Keratinocyte (primary cell): ENCODE measurements at regions not wholly inside any gene's neighbourhood (a gene's known extent, or its start where the extent isn't known, plus 50 kb on each side); places are given as distances from the start of the nearest gene placed in this dataset.

Experiments
- DNase-seq: peaks from one replicate; pipeline ENCODE4 v3.0.0-alpha.2; 2011; ENCODE audit warnings: low read depth, missing footprints, low spot score
- FAIRE-seq: peaks from 2 replicates; lab custom pipeline; 2011; peaks lifted over from hg19 to GRCh38; lab: Jason Lieb, UNC
- H2AFZ ChIP-seq: 2 replicates; pipeline ENCODE4 v1.6.0; 2012; ENCODE audit warnings: low read length, control low read depth, inconsistent platforms; ENCODE audit not compliant: control insufficient read depth
- H3K27ac ChIP-seq: 2 replicates; pipeline ENCODE4 v1.5.1; 2011; ENCODE audit warnings: low read length; ENCODE audit not compliant: control insufficient read depth, insufficient read depth
- H3K27me3 ChIP-seq: 3 replicates; pipeline ENCODE4 v1.6.0; 2011; ENCODE audit warnings: low read length; ENCODE audit not compliant: control insufficient read depth, insufficient read depth; ENCODE audit errors: extremely low read depth
- H3K36me3 ChIP-seq, 2 experiments: 2 replicates in 1 of 2; 3 replicates in 1 of 2; pipeline ENCODE4 v1.5.1; 2011; ENCODE audit warnings: low read length in 2 of 2, mild to moderate bottlenecking in 1 of 2; ENCODE audit not compliant: control insufficient read depth in 2 of 2, insufficient read depth in 2 of 2; ENCODE audit errors: extremely low read depth in 1 of 2
- H3K4me1 ChIP-seq: 3 replicates; pipeline ENCODE4 v1.5.1; 2011; ENCODE audit warnings: low read length; ENCODE audit not compliant: control insufficient read depth, insufficient read depth; ENCODE audit errors: extremely low read depth
- H3K4me2 ChIP-seq: 3 replicates; pipeline ENCODE4 v1.6.0; 2011; ENCODE audit warnings: low read depth, low read length; ENCODE audit not compliant: control insufficient read depth, insufficient read depth; ENCODE audit errors: extremely low read depth
- H3K4me3 ChIP-seq, 3 experiments: fragments of 200-600 bp in 1 of 3; sonication (generic) in 1 of 3; 2 replicates in 2 of 3; 3 replicates in 1 of 3; pipeline ENCODE4 v1.5.1; 2011 to 2016; ENCODE audit warnings: low read length in 3 of 3, mild to moderate bottlenecking in 3 of 3, control low read depth in 2 of 3, inconsistent platforms in 1 of 3, low read depth in 1 of 3, mixed read lengths in 1 of 3, mixed run types in 1 of 3, moderate library complexity in 1 of 3; ENCODE audit not compliant: control insufficient read depth in 2 of 3, insufficient read depth in 2 of 3; ENCODE audit errors: extremely low read depth in 1 of 3
- H3K79me2 ChIP-seq: 2 replicates; pipeline ENCODE4 v1.6.0; 2012; ENCODE audit warnings: low read length; ENCODE audit not compliant: control insufficient read depth, insufficient read depth
- H3K9ac ChIP-seq: 3 replicates; pipeline ENCODE4 v1.6.0; 2011; ENCODE audit warnings: low read length; ENCODE audit not compliant: control insufficient read depth, insufficient read depth; ENCODE audit errors: extremely low read depth
- H3K9me1 ChIP-seq: 3 replicates; pipeline ENCODE4 v1.6.0; 2011; ENCODE audit warnings: low read length; ENCODE audit not compliant: control insufficient read depth, insufficient read depth; ENCODE audit errors: extremely low read depth
- H3K9me3 ChIP-seq: 2 replicates; pipeline ENCODE4 v1.5.1; 2012; ENCODE audit warnings: low read depth, low read length; ENCODE audit not compliant: control insufficient read depth
- H4K20me1 ChIP-seq: 3 replicates; pipeline ENCODE4 v1.6.0; 2011; ENCODE audit warnings: low read length; ENCODE audit not compliant: control insufficient read depth, insufficient read depth; ENCODE audit errors: extremely low read depth
- EZH2 ChIP-seq: IDR thresholded peaks from one replicate; pipeline ENCODE4 v1.6.1; 2012; ENCODE audit warnings: inconsistent platforms, mild to moderate bottlenecking, low read length, moderate library complexity
- dilution Hi-C: fragments of 300-500 bp; cut with MboI; formaldehyde crosslinking; loops from one replicate; pipeline ENCODE4 v1.7.0; 2020; ENCODE audit warnings: low sequenced_read_pairs; ENCODE audit not compliant: extremely low pct_ligation_motif_present
- TF ChIP-seq, protein P1 (sequence below), 3 experiments: IDR thresholded peaks in 1 of 3; conservative IDR thresholded peaks in 1 of 3; optimal IDR thresholded peaks in 1 of 3; 2 replicates in 2 of 3; 3 replicates in 1 of 3; pipeline versions ENCODE3 to v1.5.1; 2011; ENCODE audit warnings: low read length in 3 of 3, mild to moderate bottlenecking in 3 of 3, moderate library complexity in 2 of 3, control low read depth in 1 of 3, inconsistent platforms in 1 of 3; ENCODE audit not compliant: insufficient read depth in 2 of 3; ENCODE audit errors: extremely low read depth in 1 of 3

DNA sequence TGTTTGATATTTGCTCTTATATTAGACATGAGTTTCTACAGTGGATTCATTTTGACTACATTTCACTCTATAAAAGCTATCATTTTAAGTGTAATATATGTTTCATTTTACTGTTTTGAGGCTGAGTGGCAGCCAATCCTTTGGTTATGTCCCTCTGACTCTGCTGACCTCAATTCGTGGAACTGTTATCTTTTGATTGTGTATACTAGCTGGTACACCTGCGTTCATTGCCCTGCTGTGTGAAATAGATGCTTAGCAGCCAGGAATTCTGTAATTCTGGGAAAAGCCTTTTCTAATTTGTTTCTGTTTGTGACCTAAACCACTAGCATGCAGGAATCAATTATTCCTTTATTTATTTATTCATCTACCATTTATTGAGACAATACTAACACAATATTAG lies 269.4 kb upstream of the CT83 start:
- no peaks in the 10 kb centered on the region for H3K9me1 ChIP-seq
- no peak overlapping the region for H3K9ac ChIP-seq
- FAIRE-seq, result no peak
- no peak for DNase-seq
- H3K27ac ChIP-seq, result no peak overlapping the region
- dilution Hi-C loops, result no loop called here
- H3K4me3 ChIP-seq, result no peak overlapping the region
- no peaks in the 10 kb centered on the region for H3K9me3 ChIP-seq
- H3K4me1 ChIP-seq, result no peaks in the 10 kb centered on the region
- H3K4me2 ChIP-seq, result no peak overlapping the region
- H3K36me3 ChIP-seq, result no peaks in the 10 kb centered on the region
- H2AFZ ChIP-seq, result no peak overlapping the region
- H3K79me2 ChIP-seq, result no peaks in the 10 kb centered on the region
- no peaks in the 10 kb centered on the region for H4K20me1 ChIP-seq
- no peak for TF ChIP-seq EZH2
- TF ChIP-seq, protein P1, sequence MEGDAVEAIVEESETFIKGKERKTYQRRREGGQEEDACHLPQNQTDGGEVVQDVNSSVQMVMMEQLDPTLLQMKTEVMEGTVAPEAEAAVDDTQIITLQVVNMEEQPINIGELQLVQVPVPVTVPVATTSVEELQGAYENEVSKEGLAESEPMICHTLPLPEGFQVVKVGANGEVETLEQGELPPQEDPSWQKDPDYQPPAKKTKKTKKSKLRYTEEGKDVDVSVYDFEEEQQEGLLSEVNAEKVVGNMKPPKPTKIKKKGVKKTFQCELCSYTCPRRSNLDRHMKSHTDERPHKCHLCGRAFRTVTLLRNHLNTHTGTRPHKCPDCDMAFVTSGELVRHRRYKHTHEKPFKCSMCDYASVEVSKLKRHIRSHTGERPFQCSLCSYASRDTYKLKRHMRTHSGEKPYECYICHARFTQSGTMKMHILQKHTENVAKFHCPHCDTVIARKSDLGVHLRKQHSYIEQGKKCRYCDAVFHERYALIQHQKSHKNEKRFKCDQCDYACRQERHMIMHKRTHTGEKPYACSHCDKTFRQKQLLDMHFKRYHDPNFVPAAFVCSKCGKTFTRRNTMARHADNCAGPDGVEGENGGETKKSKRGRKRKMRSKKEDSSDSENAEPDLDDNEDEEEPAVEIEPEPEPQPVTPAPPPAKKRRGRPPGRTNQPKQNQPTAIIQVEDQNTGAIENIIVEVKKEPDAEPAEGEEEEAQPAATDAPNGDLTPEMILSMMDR (optimal IDR thresholded peaks at IDR 0.05 in 1 of 3, IDR thresholded peaks at IDR 0.05 in 1 of 3, conservative IDR thresholded peaks at IDR 0.05 in 1 of 3; ENCODE audit: extremely low read depth in 1 of 3, insufficient read depth in 2 of 3, low read length in 3 of 3), result no peak
- no peaks in the 10 kb centered on the region for H3K27me3 ChIP-seq

DNA sequence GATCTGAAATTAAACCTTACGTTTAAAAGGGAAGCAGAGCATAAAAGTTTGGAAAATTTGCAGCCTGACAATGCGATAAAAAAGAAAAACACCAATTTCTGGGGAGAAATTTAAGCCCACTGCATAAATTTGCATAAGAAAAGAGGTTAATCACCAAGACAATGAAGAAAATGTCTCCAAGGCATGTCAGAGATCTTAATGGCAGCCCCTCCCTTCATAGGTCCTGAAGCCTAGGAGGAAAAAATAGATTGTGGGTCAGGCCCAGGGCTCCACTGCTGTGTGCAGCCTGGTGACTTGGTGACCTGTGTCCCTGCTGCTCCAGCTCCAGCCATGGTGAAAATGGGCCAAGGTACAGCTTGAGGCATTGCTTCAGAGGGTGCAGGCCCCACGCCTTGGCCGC lies 264.0 kb upstream of the CT83 start:
- no peak overlapping the region for H3K9ac ChIP-seq
- H3K4me2 ChIP-seq, result no peak overlapping the region
- H3K27ac ChIP-seq, result no peak overlapping the region
- DNase-seq (no peak), FAIRE-seq (no peak)
- no peak overlapping the region for H3K4me3 ChIP-seq
- no peak overlapping the region for H2AFZ ChIP-seq
- no peaks in the 10 kb centered on the region for H3K4me1 ChIP-seq
- H3K27me3 ChIP-seq, result no peaks in the 10 kb centered on the region
- H4K20me1 ChIP-seq, result no peaks in the 10 kb centered on the region
- H3K79me2 ChIP-seq, result no peaks in the 10 kb centered on the region
- no peaks in the 10 kb centered on the region for H3K9me3 ChIP-seq
- H3K9me1 ChIP-seq, result no peaks in the 10 kb centered on the region
- no peak for TF ChIP-seq EZH2
- TF ChIP-seq, protein P1 (optimal IDR thresholded peaks at IDR 0.05 in 1 of 3, IDR thresholded peaks at IDR 0.05 in 1 of 3, conservative IDR thresholded peaks at IDR 0.05 in 1 of 3; ENCODE audit: extremely low read depth in 1 of 3, insufficient read depth in 2 of 3, low read length in 3 of 3), result no peak
- no peaks in the 10 kb centered on the region for H3K36me3 ChIP-seq
- dilution Hi-C loops, result no loop called here
